ENCODE measurements at regions not wholly inside any gene's neighbourhood (a gene's known extent, or its start where the extent isn't known, plus 50 kb on each side); places are given as distances from the start of the nearest gene placed in this dataset.
A peak's percentile ranks its signal among the peaks of the same experiment; 100 is the strongest.

GRCh38 chr4:54433686-54434085 lies 204.6 kb downstream of the PDGFRA start:
- Histone ChIP-seq H3K27me3 (ENCODE audit: insufficient read depth, low read depth, severe bottlenecking) (peaks cover 35% of the 10 kb centered on the region), H3K27ac (no peak overlapping the region), H3K36me3 (no peaks in the 10 kb centered on the region), H3K9me3 (ENCODE audit: severe bottlenecking) (no peaks in the 10 kb centered on the region), H3K4me3 (ENCODE audit: low read depth, low read length) (no peak overlapping the region)
- TF ChIP-seq CTCF (IDR thresholded peaks at IDR 0.05; ENCODE audit: low read depth, low read length): peak; percentile 40; the same call in 1 of the 2 replicates
- DNase-seq: no peak

GRCh38 chr4:54439831-54440243 lies 210.7 kb downstream of the PDGFRA start:
- H3K36me3 ChIP-seq: no peaks in the 10 kb centered on the region
- no peak for TF ChIP-seq CTCF (IDR thresholded peaks at IDR 0.05; ENCODE audit: low read depth, low read length)
- H3K27ac ChIP-seq: no peak overlapping the region
- H3K4me3 ChIP-seq (ENCODE audit: low read depth, low read length): no peak overlapping the region
- peaks cover 55% of the 10 kb centered on the region for H3K27me3 ChIP-seq (ENCODE audit: insufficient read depth, low read depth, severe bottlenecking)
- no peak for DNase-seq
- H3K9me3 ChIP-seq (ENCODE audit: severe bottlenecking): no peaks in the 10 kb centered on the region

GRCh38 chr4:54440394-54441136 lies 211.5 kb downstream of the PDGFRA start:
- Histone ChIP-seq H3K36me3 (no peaks in the 10 kb centered on the region), H3K9me3 (ENCODE audit: severe bottlenecking) (no peaks in the 10 kb centered on the region), H3K27ac (no peak overlapping the region), H3K4me3 (ENCODE audit: low read depth, low read length) (no peak overlapping the region), H3K27me3 (ENCODE audit: insufficient read depth, low read depth, severe bottlenecking) (peaks cover 53% of the 10 kb centered on the region)
- no peak for DNase-seq
- TF ChIP-seq CTCF (IDR thresholded peaks at IDR 0.05; ENCODE audit: low read depth, low read length): no peak

GRCh38 chr4:54445866-54446265 lies 211.9 kb upstream of the KIT start:
- Histone ChIP-seq H3K9me3 (ENCODE audit: severe bottlenecking) (peaks cover 5% of the 10 kb centered on the region), H3K27me3 (ENCODE audit: insufficient read depth, low read depth, severe bottlenecking) (peaks cover 40% of the 10 kb centered on the region), H3K4me3 (ENCODE audit: low read depth, low read length) (no peak overlapping the region), H3K36me3 (no peaks in the 10 kb centered on the region), H3K27ac (no peak overlapping the region)
- DNase-seq: no peak
- no peak for TF ChIP-seq CTCF (IDR thresholded peaks at IDR 0.05; ENCODE audit: low read depth, low read length)

- Histone ChIP-seq H3K27me3 (ENCODE audit: insufficient read depth, low read depth, severe bottlenecking) (peaks cover 40% of the 10 kb centered on the region), H3K27ac (no peak overlapping the region), H3K36me3 (no peaks in the 10 kb centered on the region)
These were observed 211.2 kb upstream of the KIT start for GRCh38 chr4:54446581-54446980.

More at GRCh38 chr4:54446581-54446980, 211.2 kb upstream of the KIT start:
- no peak for TF ChIP-seq CTCF (IDR thresholded peaks at IDR 0.05; ENCODE audit: low read depth, low read length)
- peaks cover 5% of the 10 kb centered on the region for H3K9me3 ChIP-seq (ENCODE audit: severe bottlenecking)
- DNase-seq: no peak
- H3K4me3 ChIP-seq (ENCODE audit: low read depth, low read length): no peak overlapping the region
